Renal pelvis (tissue), 1 donor: ENCODE measurements at regions not wholly inside any gene's neighbourhood (a gene's known extent, or its start where the extent isn't known, plus 50 kb on each side); places are given as distances from the start of the nearest gene placed in this dataset.

Experiments used
- DNase-seq: peaks from one replicate; pipeline ENCODE4 v3.0.0-alpha.2; 2013

- no peak for DNase-seq
These were observed 255.8 kb downstream of the GLI2 start for GRCh38 chr2:120991441-120991840.

GRCh38 chr2:120992791-120993555, 257.3 kb downstream of the GLI2 start:
- DNase-seq = no peak

GRCh38 chr2:120993661-120994060, 258.0 kb downstream of the GLI2 start:
- DNase-seq = no peak

GRCh38 chr2:120994301-120994995, 258.8 kb downstream of the GLI2 start:
- no peak for DNase-seq

- no peak for DNase-seq
These were observed 259.5 kb downstream of the GLI2 start for GRCh38 chr2:120995152-120995551.

GRCh38 chr2:120995656-120996190, 260.1 kb downstream of the GLI2 start:
- no peak for DNase-seq

- DNase-seq = no peak
These were observed 263.9 kb downstream of the GLI2 start for GRCh38 chr2:120999377-121000097.

- no peak for DNase-seq
These were observed 265.1 kb downstream of the GLI2 start for GRCh38 chr2:121000804-121001203.

- no peak for DNase-seq
These were observed 266.0 kb downstream of the GLI2 start for GRCh38 chr2:121001641-121002040.

- no peak for DNase-seq
These were observed 266.9 kb downstream of the GLI2 start for GRCh38 chr2:121002597-121002996.

- no peak for DNase-seq
These were observed 267.7 kb downstream of the GLI2 start for GRCh38 chr2:121003391-121003790.

- no peak for DNase-seq
These were observed 268.7 kb downstream of the GLI2 start for GRCh38 chr2:121004359-121004758.

- DNase-seq = no peak
These were observed 269.3 kb downstream of the GLI2 start for GRCh38 chr2:121004950-121005349.

GRCh38 chr2:121005453-121005852, 269.8 kb downstream of the GLI2 start:
- no peak for DNase-seq

- no peak for DNase-seq
These were observed 271.2 kb downstream of the GLI2 start for GRCh38 chr2:121006743-121007489.

GRCh38 chr2:121007490-121007853, 271.8 kb downstream of the GLI2 start:
- no peak for DNase-seq

GRCh38 chr2:121008975-121009374, 273.3 kb downstream of the GLI2 start:
- DNase-seq = no peak

- DNase-seq = no peak
These were observed 274.0 kb downstream of the TFCP2L1 start for GRCh38 chr2:121010998-121011397.

GRCh38 chr2:121014876-121015275, 270.1 kb downstream of the TFCP2L1 start:
- DNase-seq = no peak

GRCh38 chr2:121015971-121016485, 269.0 kb downstream of the TFCP2L1 start:
- DNase-seq = no peak

- DNase-seq = no peak
These were observed 267.6 kb downstream of the TFCP2L1 start for GRCh38 chr2:121017396-121017795.
